Panc1 (cell line): ENCODE measurements at regions not wholly inside any gene's neighbourhood (a gene's known extent, or its start where the extent isn't known, plus 50 kb on each side); places are given as distances from the start of the nearest gene placed in this dataset.

Experiments
- ATAC-seq: fragments of 200-7000 bp; cut with Tn5 transposase; 2 replicates; pipeline ENCODE4 v1.9.1; 2020; ENCODE audit warnings: mild to moderate bottlenecking, moderate library complexity
- BruUV-seq: library from RNA; stranded (reverse); fragments of 400-500 nt; replicated peaks from 2 replicates; lab custom pipeline; 2021; lab: Mats Ljungman, UMichigan
- CTCF ChIA-PET: fragments of 300-600 bp; sonication (Branson Sonifier 250); formaldehyde crosslinking; loops from one replicate; lab custom pipeline; 2022; ENCODE audit warnings: antibody characterized with exemption; lab: Charles Lee
- POLR2A ChIA-PET: fragments of 300-600 bp; sonication (Branson Sonifier 250); formaldehyde crosslinking; loops from one replicate; lab custom pipeline; 2022; ENCODE audit warnings: antibody characterized with exemption; lab: Charles Lee
- DNase-seq: peaks from one replicate; pipeline ENCODE4 v3.0.0-alpha.2; 2010; ENCODE audit warnings: low read depth, low spot score
- H3K27ac ChIP-seq: 2 replicates; pipeline ENCODE4 v1.5.1; 2011; ENCODE audit warnings: mild to moderate bottlenecking, low read length, inconsistent platforms
- H3K27me3 ChIP-seq: fragments of 200-500 bp; sonication (Bioruptor generic); 2 replicates; pipeline ENCODE4 v1.6.0; 2014; ENCODE audit warnings: low read length, inconsistent platforms; ENCODE audit not compliant: control insufficient read depth, insufficient read depth
- H3K36me3 ChIP-seq: fragments of 200-500 bp; sonication (Bioruptor generic); 2 replicates; pipeline ENCODE4 v1.5.1; 2014; ENCODE audit warnings: inconsistent platforms, mild to moderate bottlenecking, low read length, moderate library complexity; ENCODE audit not compliant: control insufficient read depth, insufficient read depth
- H3K4me1 ChIP-seq: 2 replicates; pipeline ENCODE4 v1.5.1; 2011; ENCODE audit warnings: inconsistent platforms, mild to moderate bottlenecking, low read length, moderate library complexity; ENCODE audit not compliant: control insufficient read depth, insufficient read depth
- H3K4me3 ChIP-seq, 2 experiments: 2 replicates each; pipeline ENCODE4 v1.5.1; 2011 to 2012; ENCODE audit warnings: low read depth in 2 of 2, low read length in 2 of 2, mild to moderate bottlenecking in 2 of 2, inconsistent platforms in 1 of 2, moderate library complexity in 1 of 2
- H3K9me3 ChIP-seq: fragments of 200-500 bp; sonication (Bioruptor generic); 2 replicates; pipeline ENCODE4 v1.5.1; 2014; ENCODE audit warnings: low read depth, mild to moderate bottlenecking, inconsistent platforms, low read length, moderate library complexity; ENCODE audit not compliant: control insufficient read depth, insufficient read depth
- POLR2AphosphoS5 ChIP-seq: IDR thresholded peaks from 2 replicates; pipeline ENCODE4 v1.6.1; 2012; ENCODE audit warnings: mild to moderate bottlenecking, low read depth, low read length, moderate library complexity
- SIN3A ChIP-seq: IDR thresholded peaks from 2 replicates; pipeline ENCODE4 v1.6.1; 2012; ENCODE audit warnings: low read depth, mild to moderate bottlenecking, low read length, moderate library complexity, borderline replicate concordance; ENCODE audit not compliant: insufficient read depth
- TCF7L2 ChIP-seq: IDR thresholded peaks from 2 replicates; pipeline ENCODE4 v1.6.1; 2011; ENCODE audit warnings: mild to moderate bottlenecking, low read depth, low read length, inconsistent platforms
- in situ Hi-C: cut with HindIII; loops from 2 replicates; pipeline ENCODE4 v1.10.0; 2016; ENCODE audit warnings: low sequenced_read_pairs, low pct_unique_long_range_greater_than_20kb
- intact Hi-C: fragments of 100-400 bp; cut with micrococcal nuclease; formaldehyde crosslinking; loops from one replicate; pipeline ENCODE4 v1.10.0; 2022; ENCODE audit not compliant: unreplicated experiment
- TF ChIP-seq, protein P1 (sequence below), 2 experiments: IDR thresholded peaks; 2 replicates each; pipeline ENCODE4 v1.6.1; 2011 to 2012; ENCODE audit warnings: low read depth in 2 of 2, control low read depth in 1 of 2, low read length in 1 of 2, mild to moderate bottlenecking in 1 of 2, moderate library complexity in 1 of 2; ENCODE audit not compliant: insufficient read depth in 1 of 2
- TF ChIP-seq, protein P2 (sequence below): fragments of 450-650 bp; IDR thresholded peaks from 2 replicates; pipeline ENCODE4 v1.5.1; 2017; ENCODE audit warnings: mild to moderate bottlenecking

GRCh38 chr4:4711902-4712301 is 147.6 kb upstream of the MSX1 start:
- no peaks in the 10 kb centered on the region for H3K4me1 ChIP-seq
- H3K27ac ChIP-seq: no peak overlapping the region
- ChIA-PET CTCF (no interaction called here), POLR2A (no interaction called here)
- H3K27me3 ChIP-seq: peaks cover 3% of the 10 kb centered on the region
- no peak overlapping the region for H3K4me3 ChIP-seq
- no peaks in the 10 kb centered on the region for H3K36me3 ChIP-seq
- ATAC-seq (no peak), DNase-seq (no peak)
- in situ Hi-C loops (no loop called here), intact Hi-C loops (no loop called here)
- no peaks in the 10 kb centered on the region for H3K9me3 ChIP-seq
- no TSS peak for BruUV-seq
- TF ChIP-seq TCF7L2 (no peak), POLR2AphosphoS5 (no peak), SIN3A (no peak)
- TF ChIP-seq, protein P1, sequence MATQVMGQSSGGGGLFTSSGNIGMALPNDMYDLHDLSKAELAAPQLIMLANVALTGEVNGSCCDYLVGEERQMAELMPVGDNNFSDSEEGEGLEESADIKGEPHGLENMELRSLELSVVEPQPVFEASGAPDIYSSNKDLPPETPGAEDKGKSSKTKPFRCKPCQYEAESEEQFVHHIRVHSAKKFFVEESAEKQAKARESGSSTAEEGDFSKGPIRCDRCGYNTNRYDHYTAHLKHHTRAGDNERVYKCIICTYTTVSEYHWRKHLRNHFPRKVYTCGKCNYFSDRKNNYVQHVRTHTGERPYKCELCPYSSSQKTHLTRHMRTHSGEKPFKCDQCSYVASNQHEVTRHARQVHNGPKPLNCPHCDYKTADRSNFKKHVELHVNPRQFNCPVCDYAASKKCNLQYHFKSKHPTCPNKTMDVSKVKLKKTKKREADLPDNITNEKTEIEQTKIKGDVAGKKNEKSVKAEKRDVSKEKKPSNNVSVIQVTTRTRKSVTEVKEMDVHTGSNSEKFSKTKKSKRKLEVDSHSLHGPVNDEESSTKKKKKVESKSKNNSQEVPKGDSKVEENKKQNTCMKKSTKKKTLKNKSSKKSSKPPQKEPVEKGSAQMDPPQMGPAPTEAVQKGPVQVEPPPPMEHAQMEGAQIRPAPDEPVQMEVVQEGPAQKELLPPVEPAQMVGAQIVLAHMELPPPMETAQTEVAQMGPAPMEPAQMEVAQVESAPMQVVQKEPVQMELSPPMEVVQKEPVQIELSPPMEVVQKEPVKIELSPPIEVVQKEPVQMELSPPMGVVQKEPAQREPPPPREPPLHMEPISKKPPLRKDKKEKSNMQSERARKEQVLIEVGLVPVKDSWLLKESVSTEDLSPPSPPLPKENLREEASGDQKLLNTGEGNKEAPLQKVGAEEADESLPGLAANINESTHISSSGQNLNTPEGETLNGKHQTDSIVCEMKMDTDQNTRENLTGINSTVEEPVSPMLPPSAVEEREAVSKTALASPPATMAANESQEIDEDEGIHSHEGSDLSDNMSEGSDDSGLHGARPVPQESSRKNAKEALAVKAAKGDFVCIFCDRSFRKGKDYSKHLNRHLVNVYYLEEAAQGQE (IDR thresholded peaks at IDR 0.05; ENCODE audit: insufficient read depth in 1 of 2, low read depth in 2 of 2, low read length in 1 of 2): no peak
- TF ChIP-seq, protein P2, sequence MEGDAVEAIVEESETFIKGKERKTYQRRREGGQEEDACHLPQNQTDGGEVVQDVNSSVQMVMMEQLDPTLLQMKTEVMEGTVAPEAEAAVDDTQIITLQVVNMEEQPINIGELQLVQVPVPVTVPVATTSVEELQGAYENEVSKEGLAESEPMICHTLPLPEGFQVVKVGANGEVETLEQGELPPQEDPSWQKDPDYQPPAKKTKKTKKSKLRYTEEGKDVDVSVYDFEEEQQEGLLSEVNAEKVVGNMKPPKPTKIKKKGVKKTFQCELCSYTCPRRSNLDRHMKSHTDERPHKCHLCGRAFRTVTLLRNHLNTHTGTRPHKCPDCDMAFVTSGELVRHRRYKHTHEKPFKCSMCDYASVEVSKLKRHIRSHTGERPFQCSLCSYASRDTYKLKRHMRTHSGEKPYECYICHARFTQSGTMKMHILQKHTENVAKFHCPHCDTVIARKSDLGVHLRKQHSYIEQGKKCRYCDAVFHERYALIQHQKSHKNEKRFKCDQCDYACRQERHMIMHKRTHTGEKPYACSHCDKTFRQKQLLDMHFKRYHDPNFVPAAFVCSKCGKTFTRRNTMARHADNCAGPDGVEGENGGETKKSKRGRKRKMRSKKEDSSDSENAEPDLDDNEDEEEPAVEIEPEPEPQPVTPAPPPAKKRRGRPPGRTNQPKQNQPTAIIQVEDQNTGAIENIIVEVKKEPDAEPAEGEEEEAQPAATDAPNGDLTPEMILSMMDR: no peak

DNA sequence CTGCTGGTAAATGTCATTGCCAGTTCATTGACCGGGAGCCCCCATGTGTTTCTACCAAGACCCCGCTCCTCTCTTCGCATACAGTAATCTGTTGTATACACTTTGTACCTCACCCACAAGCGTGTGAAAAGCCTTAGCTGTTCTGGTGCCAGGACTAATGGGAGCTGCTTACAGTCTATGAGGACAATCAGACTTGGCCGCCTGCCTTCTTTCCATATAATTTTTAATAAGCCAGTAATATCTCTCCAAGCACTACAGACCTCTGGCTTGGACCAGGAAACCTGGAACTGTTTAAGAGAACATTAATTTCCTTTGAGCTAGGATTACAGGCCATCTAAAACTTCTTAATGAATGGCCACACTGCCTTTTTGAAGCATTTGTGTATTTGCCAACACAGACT is 149.7 kb upstream of the MSX1 start:
- DNase-seq (no peak), ATAC-seq (no peak)
- no peaks in the 10 kb centered on the region for H3K4me1 ChIP-seq
- H3K9me3 ChIP-seq: no peaks in the 10 kb centered on the region
- TF ChIP-seq TCF7L2: no peak
- no peak for TF ChIP-seq POLR2AphosphoS5
- no peak for TF ChIP-seq SIN3A
- TF ChIP-seq, protein P1 (IDR thresholded peaks at IDR 0.05; ENCODE audit: insufficient read depth in 1 of 2, low read depth in 2 of 2, low read length in 1 of 2): no peak
- ChIA-PET CTCF (no interaction called here), POLR2A (no interaction called here)
- H3K4me3 ChIP-seq: no peak overlapping the region
- no peaks in the 10 kb centered on the region for H3K36me3 ChIP-seq
- no peak overlapping the region for H3K27ac ChIP-seq
- intact Hi-C loops (no loop called here), in situ Hi-C loops (no loop called here)
- peaks cover 3% of the 10 kb centered on the region for H3K27me3 ChIP-seq
- no TSS peak for BruUV-seq
